HG02840 (cell line): ENCODE measurements at regions not wholly inside any gene's neighbourhood (a gene's known extent, or its start where the extent isn't known, plus 50 kb on each side); places are given as distances from the start of the nearest gene placed in this dataset.
"Not testable (repeated sequence)": the region's sequence is repeated elsewhere in the genome, so short reads cannot be mapped to it uniquely, and the experiment has no call there.

Experiments
- ATAC-seq: cut with Tn5 transposase; IDR thresholded peaks from one replicate; pipeline ENCODE4 v1.9.1; 2021; ENCODE audit warnings: mild to moderate bottlenecking, moderate library complexity, moderate number of reproducible peaks; ENCODE audit not compliant: unreplicated experiment, low FRiP score

DNA sequence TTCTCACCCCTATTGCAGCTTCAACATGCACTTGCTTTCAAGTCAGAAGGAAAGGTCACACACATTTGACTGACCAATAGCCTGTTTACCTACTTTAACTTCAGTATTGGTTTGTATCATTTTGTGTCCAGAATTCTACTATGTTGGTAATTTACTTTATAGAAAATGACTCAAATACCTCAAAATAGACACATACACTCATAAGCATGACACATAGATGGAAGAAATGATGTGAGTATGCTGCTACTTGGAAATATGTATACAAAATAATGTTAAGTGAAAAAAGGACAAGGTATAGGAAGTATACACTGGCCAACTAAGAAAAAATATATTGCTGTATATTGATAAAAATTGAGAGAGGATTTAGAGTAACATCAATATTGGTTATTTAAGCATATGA, 98.8 kb upstream of the CASK start:
- no peak for ATAC-seq

DNA sequence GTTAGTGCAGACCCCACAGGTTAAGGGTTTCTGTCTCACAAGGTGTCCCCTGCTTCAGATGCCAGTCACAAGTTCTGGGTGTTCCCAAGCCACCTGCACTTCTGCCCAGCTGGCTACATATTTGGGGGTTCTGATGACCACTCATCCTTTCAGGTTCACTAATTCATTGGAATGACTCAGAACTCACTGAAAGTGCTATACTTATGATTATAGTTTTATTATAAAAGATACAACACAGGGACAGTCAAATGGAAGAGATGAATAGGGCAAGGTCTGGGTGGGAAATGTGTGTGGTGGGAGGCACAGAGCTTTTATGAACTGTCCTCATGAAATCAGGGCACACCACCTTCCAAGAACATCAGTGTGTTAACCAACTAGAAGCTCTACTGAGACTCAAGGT, 97.7 kb upstream of the CASK start:
- ATAC-seq = no peak

GRCh38 chrX:42020225-42020624, 96.9 kb upstream of the CASK start:
- no peak for ATAC-seq

GRCh38 chrX:42017971-42018370, 94.6 kb upstream of the CASK start:
- ATAC-seq = no peak

DNA sequence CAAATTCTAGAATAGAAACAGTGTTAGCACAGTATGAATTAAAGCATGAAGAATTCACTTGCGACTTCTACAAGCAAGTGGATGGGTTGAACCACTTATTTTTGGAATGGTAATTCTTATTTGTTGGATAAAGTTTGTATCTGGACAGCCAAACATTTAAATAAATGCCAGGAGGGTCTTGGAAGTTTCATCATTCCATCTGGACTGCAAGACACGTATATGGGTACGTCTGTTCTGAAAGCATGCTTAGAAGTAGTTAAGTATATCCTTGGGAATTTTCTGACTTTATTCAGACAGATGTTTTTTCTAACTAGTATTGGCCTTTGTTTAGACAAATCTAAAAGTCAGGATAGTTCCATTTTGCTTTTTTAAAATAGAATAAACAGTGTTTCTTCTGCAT, 77.5 kb upstream of the CASK start:
- ATAC-seq = no peak

GRCh38 chrX:41984628-41985027, 61.3 kb upstream of the CASK start:
- no peak for ATAC-seq

GRCh38 chrX:41982953-41983352, 59.6 kb upstream of the CASK start:
- ATAC-seq = no peak

GRCh38 chrX:41981481-41982013, 58.2 kb upstream of the CASK start:
- ATAC-seq = no peak

GRCh38 chrX:41974677-41975076, 51.3 kb upstream of the CASK start:
- ATAC-seq = not testable (repeated sequence)

DNA sequence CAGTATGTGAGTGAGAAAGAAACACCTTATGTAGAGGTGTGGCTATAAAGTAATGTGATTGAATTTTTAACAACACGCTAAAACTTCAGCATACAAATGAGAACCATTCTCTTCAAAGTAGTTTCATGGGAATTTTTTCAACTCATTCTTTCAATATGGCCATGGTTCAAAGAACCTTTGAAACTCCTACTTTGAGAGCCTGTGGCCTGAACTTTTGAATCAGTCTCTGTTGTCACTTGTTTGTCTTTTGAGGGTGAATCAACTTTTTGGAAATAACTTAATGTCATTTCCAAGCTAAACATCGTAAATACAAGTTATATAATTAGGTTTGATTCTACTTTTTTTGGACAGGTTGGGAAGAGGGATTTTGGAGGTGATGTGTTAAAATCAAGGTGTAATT, 49.9 kb upstream of the CASK start:
- ATAC-seq = no peak
